ENCODE measurements at regions not wholly inside any gene's neighbourhood (a gene's known extent, or its start where the extent isn't known, plus 50 kb on each side); places are given as distances from the start of the nearest gene placed in this dataset.

GRCh38 chr2:196435189-196435588, 204.3 kb upstream of the CCDC150 start:
- DNase-seq (ENCODE audit: low read depth, low spot score): no peak
- in situ Hi-C loops (cut with HindIII; ENCODE audit: low pct_unique_long_range_greater_than_20kb, low sequenced_read_pairs): no loop called here

- in situ Hi-C loops (cut with HindIII; ENCODE audit: low pct_unique_long_range_greater_than_20kb, low sequenced_read_pairs): no loop called here
- no peak for DNase-seq (ENCODE audit: low read depth, low spot score)
These were observed 201.9 kb upstream of the CCDC150 start for GRCh38 chr2:196437626-196438025.

GRCh38 chr2:196439760-196440159, 199.8 kb upstream of the CCDC150 start:
- DNase-seq (ENCODE audit: low read depth, low spot score): no peak
- in situ Hi-C loops (cut with HindIII; ENCODE audit: low pct_unique_long_range_greater_than_20kb, low sequenced_read_pairs): no loop called here

GRCh38 chr2:196440413-196440812, 199.1 kb upstream of the CCDC150 start:
- in situ Hi-C loops (cut with HindIII; ENCODE audit: low pct_unique_long_range_greater_than_20kb, low sequenced_read_pairs): no loop called here
- no peak for DNase-seq (ENCODE audit: low read depth, low spot score)

GRCh38 chr2:196441527-196441926, 198.0 kb upstream of the CCDC150 start:
- in situ Hi-C loops (cut with HindIII; ENCODE audit: low pct_unique_long_range_greater_than_20kb, low sequenced_read_pairs): no loop called here

GRCh38 chr2:196442211-196442610, 197.3 kb upstream of the CCDC150 start:
- no peak for DNase-seq (ENCODE audit: low read depth, low spot score)
- in situ Hi-C loops (cut with HindIII; ENCODE audit: low pct_unique_long_range_greater_than_20kb, low sequenced_read_pairs): no loop called here

More at GRCh38 chr2:196441527-196441926, 198.0 kb upstream of the CCDC150 start:
- DNase-seq (ENCODE audit: low read depth, low spot score): no peak

GRCh38 chr2:196444442-196444841, 195.1 kb upstream of the CCDC150 start:
- no peak for DNase-seq (ENCODE audit: low read depth, low spot score)
- in situ Hi-C loops (cut with HindIII; ENCODE audit: low pct_unique_long_range_greater_than_20kb, low sequenced_read_pairs): no loop called here

- in situ Hi-C loops (cut with HindIII; ENCODE audit: low pct_unique_long_range_greater_than_20kb, low sequenced_read_pairs): no loop called here
- no peak for DNase-seq (ENCODE audit: low read depth, low spot score)
These were observed 193.5 kb upstream of the CCDC150 start for GRCh38 chr2:196445991-196446390.

GRCh38 chr2:196448407-196449079, 191.0 kb upstream of the CCDC150 start:
- in situ Hi-C loops (cut with HindIII; ENCODE audit: low pct_unique_long_range_greater_than_20kb, low sequenced_read_pairs): no loop called here
- DNase-seq (ENCODE audit: low read depth, low spot score): no peak

GRCh38 chr2:196449083-196449482, 190.4 kb upstream of the CCDC150 start:
- in situ Hi-C loops (cut with HindIII; ENCODE audit: low pct_unique_long_range_greater_than_20kb, low sequenced_read_pairs): no loop called here
- no peak for DNase-seq (ENCODE audit: low read depth, low spot score)

GRCh38 chr2:196452758-196453157, 186.8 kb upstream of the CCDC150 start:
- in situ Hi-C loops (cut with HindIII; ENCODE audit: low pct_unique_long_range_greater_than_20kb, low sequenced_read_pairs): no loop called here
- DNase-seq (ENCODE audit: low read depth, low spot score): no peak

GRCh38 chr2:196453613-196454047, 185.9 kb upstream of the CCDC150 start:
- DNase-seq (ENCODE audit: low read depth, low spot score): peak; percentile 57
- in situ Hi-C loops (cut with HindIII; ENCODE audit: low pct_unique_long_range_greater_than_20kb, low sequenced_read_pairs): no loop called here

GRCh38 chr2:196454492-196454891, 185.0 kb upstream of the CCDC150 start:
- in situ Hi-C loops (cut with HindIII; ENCODE audit: low pct_unique_long_range_greater_than_20kb, low sequenced_read_pairs): no loop called here
- no peak for DNase-seq (ENCODE audit: low read depth, low spot score)

- in situ Hi-C loops (cut with HindIII; ENCODE audit: low pct_unique_long_range_greater_than_20kb, low sequenced_read_pairs): no loop called here
- DNase-seq (ENCODE audit: low read depth, low spot score): no peak
These were observed 180.0 kb upstream of the CCDC150 start for GRCh38 chr2:196459539-196459938.

GRCh38 chr2:196463706-196464105, 175.8 kb upstream of the CCDC150 start:
- no peak for DNase-seq (ENCODE audit: low read depth, low spot score)
- in situ Hi-C loops (cut with HindIII; ENCODE audit: low pct_unique_long_range_greater_than_20kb, low sequenced_read_pairs): no loop called here

GRCh38 chr2:196464311-196464710, 175.2 kb upstream of the CCDC150 start:
- DNase-seq (ENCODE audit: low read depth, low spot score): no peak
- in situ Hi-C loops (cut with HindIII; ENCODE audit: low pct_unique_long_range_greater_than_20kb, low sequenced_read_pairs): no loop called here

- no peak for DNase-seq (ENCODE audit: low read depth, low spot score)
- in situ Hi-C loops (cut with HindIII; ENCODE audit: low pct_unique_long_range_greater_than_20kb, low sequenced_read_pairs): no loop called here
These were observed 172.9 kb upstream of the CCDC150 start for GRCh38 chr2:196466581-196466980.

- in situ Hi-C loops (cut with HindIII; ENCODE audit: low pct_unique_long_range_greater_than_20kb, low sequenced_read_pairs): no loop called here
- DNase-seq (ENCODE audit: low read depth, low spot score): peak; percentile 7
These were observed 171.1 kb upstream of the CCDC150 start for GRCh38 chr2:196468394-196468793.

- in situ Hi-C loops (cut with HindIII; ENCODE audit: low pct_unique_long_range_greater_than_20kb, low sequenced_read_pairs): no loop called here
- no peak for DNase-seq (ENCODE audit: low read depth, low spot score)
These were observed 165.9 kb upstream of the CCDC150 start for GRCh38 chr2:196473617-196474016.

GRCh38 chr2:196475611-196476010, 163.9 kb upstream of the CCDC150 start:
- DNase-seq (ENCODE audit: low read depth, low spot score): no peak
- in situ Hi-C loops (cut with HindIII; ENCODE audit: low pct_unique_long_range_greater_than_20kb, low sequenced_read_pairs): no loop called here

All from SK-MEL-5 (cell line).